Psoas muscle (tissue), 7 donors: ENCODE measurements at regions not wholly inside any gene's neighbourhood (a gene's known extent, or its start where the extent isn't known, plus 50 kb on each side); places are given as distances from the start of the nearest gene placed in this dataset.

Experiments
- ATAC-seq, 4 donors: fragments of 200-7000 bp; cut with Tn5 transposase; one replicate each; pipeline ENCODE4 v1.9.1; 2020; ENCODE audit warnings: moderate library complexity in 3 of 4, mild to moderate bottlenecking in 2 of 4
- DNase-seq, 2 donors: peaks; one replicate each; pipeline ENCODE4 v3.0.0-alpha.2; 2020
- H3K27ac ChIP-seq: fragments of 200-600 bp; one replicate; pipeline ENCODE4 v1.8.0; 2022
- H3K27me3 ChIP-seq, 3 donors: fragments of 200-600 bp in 1 of 3; one replicate each; pipeline versions ENCODE4 v1.6.1 to v1.8.0; 2013 to 2022; ENCODE audit warnings: low read length in 2 of 3, mild to moderate bottlenecking in 2 of 3, moderate library complexity in 1 of 3; ENCODE audit not compliant: insufficient read depth in 3 of 3
- H3K36me3 ChIP-seq, 2 donors: fragments of 200-600 bp in 1 of 2; one replicate each; pipeline versions ENCODE4 v1.6.1 to v1.8.0; 2013 to 2022; ENCODE audit warnings: low read depth in 1 of 2, mild to moderate bottlenecking in 1 of 2, moderate library complexity in 1 of 2; ENCODE audit not compliant: insufficient read depth in 1 of 2
- H3K4me1 ChIP-seq: fragments of 200-600 bp; one replicate; pipeline ENCODE4 v1.8.0; 2022
- H3K4me3 ChIP-seq: fragments of 200-600 bp; one replicate; pipeline ENCODE4 v1.8.0; 2022; ENCODE audit warnings: mild to moderate bottlenecking
- H3K9me3 ChIP-seq: fragments of 200-600 bp; one replicate; pipeline ENCODE4 v1.8.0; 2022
- CTCF ChIP-seq: fragments of 200-600 bp; IDR thresholded peaks from one replicate; pipeline ENCODE4 v1.8.0; 2022; ENCODE audit warnings: antibody characterized with exemption
- WGBS, 3 donors: extraction: QIAGEN DNeasy Blood & Tissue Kit; methylation state at CpG; one replicate each; pipeline versions ENCODE4 v1.1.6 to v1.1.7; 2013; 5-methylcytosine and 5-hydroxymethylcytosine counted together
- intact Hi-C, 2 donors: fragments of 100-400 bp; cut with DNase I; formaldehyde crosslinking; loops; one replicate each; pipeline versions ENCODE4 v1.11.0 to v1.14.2; 2022
- donor health status: healthy with polysubstance abuse.
- donor health status: DM: no; HTN: no; CAD: no; lungs with moderate emphysema.
- donor health status: Bipolar disorder and iron deficiency.
- donor health status: healthy.
- donor health status: DM: yes; HTN: yes; CAD: no.
- donor health status: DM: no; HTN: no; CAD: no.
- donor health status: DM: yes; HTN: yes; CAD: no.

GRCh38 chr2:12971581-12972365 is 255.0 kb downstream of the TRIB2 start:
- 66 to 73% (median 72%) methylated on average over 4 of the region's 4 CpGs for WGBS, 3 donors
- ATAC-seq (no peak), DNase-seq (no peak)
- Histone ChIP-seq H3K27me3 (no peaks in the 10 kb centered on the region), H3K36me3 (no peaks in the 10 kb centered on the region), H3K4me1 (no peaks in the 10 kb centered on the region), H3K27ac (no peak overlapping the region), H3K9me3 (no peaks in the 10 kb centered on the region), H3K4me3 (no peak overlapping the region)
- intact Hi-C loops: no loop called here
- no peak for TF ChIP-seq CTCF

- no peak for ATAC-seq
- Histone ChIP-seq H3K27ac (no peak overlapping the region), H3K27me3 (no peaks in the 10 kb centered on the region), H3K9me3 (no peaks in the 10 kb centered on the region), H3K4me1 (no peaks in the 10 kb centered on the region), H3K36me3 (no peaks in the 10 kb centered on the region), H3K4me3 (no peak overlapping the region)
- TF ChIP-seq CTCF: no peak
- WGBS, 3 donors: 45 to 66% (median 60%) methylated on average over 4 of the region's 4 CpGs
- intact Hi-C loops: no loop called here
- DNase-seq: no peak
Observed at GRCh38 chr2:12978066-12978835, 261.5 kb downstream of the TRIB2 start.

- Histone ChIP-seq H3K9me3 (no peaks in the 10 kb centered on the region), H3K4me1 (no peaks in the 10 kb centered on the region), H3K36me3 (no peaks in the 10 kb centered on the region), H3K4me3 (no peak overlapping the region), H3K27ac (no peak overlapping the region), H3K27me3 (no peaks in the 10 kb centered on the region)
- no peak for TF ChIP-seq CTCF
- WGBS, 3 donors: 83 to 90% (median 89%) methylated on average over 3 of the region's 3 CpGs
- ATAC-seq (no peak), DNase-seq (no peak)
- intact Hi-C loops: no loop called here
Observed at GRCh38 chr2:12979066-12979465, 262.3 kb downstream of the TRIB2 start.

DNA sequence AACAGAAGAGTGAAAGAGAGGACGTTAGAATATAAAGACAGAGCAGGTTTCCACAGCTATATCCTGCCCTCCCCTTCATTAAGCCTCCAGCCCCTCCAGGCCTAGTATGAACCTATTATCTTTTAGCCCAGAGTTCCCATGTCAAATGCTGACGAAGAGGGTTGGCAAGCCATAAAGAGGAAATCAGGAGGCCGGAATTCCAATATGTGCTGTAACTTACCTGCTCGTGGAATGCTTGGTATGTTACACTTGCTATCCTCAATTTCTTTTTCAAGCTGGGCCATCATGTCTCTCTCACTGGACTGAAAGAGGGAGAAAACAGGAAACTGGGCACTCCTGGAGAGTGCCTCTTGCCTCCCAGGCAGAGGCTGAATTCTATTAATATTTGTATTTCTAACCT is 264.1 kb downstream of the TRIB2 start:
- Histone ChIP-seq H3K27ac (no peak overlapping the region), H3K9me3 (no peaks in the 10 kb centered on the region), H3K27me3 (no peaks in the 10 kb centered on the region), H3K4me1 (no peaks in the 10 kb centered on the region), H3K36me3 (no peaks in the 10 kb centered on the region), H3K4me3 (no peak overlapping the region)
- 56 to 77% (median 72%) methylated on average over 4 of the region's 4 CpGs for WGBS, 3 donors
- ATAC-seq: no peak
- intact Hi-C loops: no loop called here
- no peak for DNase-seq
- TF ChIP-seq CTCF: no peak
